HG02870 (cell line): ENCODE measurements at regions not wholly inside any gene's neighbourhood (a gene's known extent, or its start where the extent isn't known, plus 50 kb on each side); places are given as distances from the start of the nearest gene placed in this dataset.

Source experiments
- ATAC-seq: cut with Tn5 transposase; IDR thresholded peaks from one replicate; pipeline ENCODE4 v1.9.1; 2021; ENCODE audit warnings: mild to moderate bottlenecking, moderate library complexity; ENCODE audit not compliant: unreplicated experiment

GRCh38 chr9:10674586-10674985 is 61.8 kb upstream of the PTPRD start:
- no peak for ATAC-seq

DNA sequence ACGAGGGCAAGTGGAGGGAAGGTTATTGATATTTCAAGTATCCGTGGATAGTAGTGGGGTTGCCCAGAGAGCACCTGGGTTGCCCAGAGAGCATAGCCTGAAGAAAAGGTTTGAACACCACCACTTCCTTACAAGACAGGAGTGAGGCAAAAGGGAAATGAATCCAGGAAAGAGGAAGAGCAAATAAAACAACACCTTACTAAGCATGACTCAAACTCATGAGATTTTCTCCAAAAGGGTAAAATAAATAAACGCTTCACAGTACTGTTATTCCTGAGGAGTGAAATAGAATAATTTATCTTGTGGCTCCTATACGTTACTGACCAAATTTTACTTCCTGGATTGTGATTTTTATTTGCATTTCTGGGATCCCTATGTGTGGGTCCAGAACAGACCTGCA is 65.2 kb upstream of the PTPRD start:
- ATAC-seq = no peak

DNA sequence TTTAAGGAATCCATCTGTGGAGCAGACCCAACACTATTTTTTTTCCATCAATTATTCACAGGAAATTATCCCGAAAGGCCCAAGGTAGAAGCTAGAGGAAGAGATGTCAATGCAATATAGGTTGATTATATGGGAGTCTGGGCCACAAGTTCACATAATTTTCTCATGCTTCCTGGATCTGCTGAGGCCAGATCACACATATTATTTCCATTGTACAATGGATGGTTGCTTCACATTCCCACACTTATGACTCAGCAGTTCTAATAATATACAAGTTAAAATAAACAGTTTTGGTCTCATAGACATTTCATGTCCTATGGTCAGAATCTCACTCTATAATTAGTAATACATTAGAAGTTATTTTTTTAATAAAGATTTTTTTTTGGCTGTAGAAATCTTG is 66.0 kb upstream of the PTPRD start:
- no peak for ATAC-seq

GRCh38 chr9:10686943-10687342 is 74.1 kb upstream of the PTPRD start:
- no peak for ATAC-seq

GRCh38 chr9:10690546-10690945 is 77.7 kb upstream of the PTPRD start:
- no peak for ATAC-seq

- ATAC-seq = no peak
These were observed 84.2 kb upstream of the PTPRD start for GRCh38 chr9:10697044-10697443.

- ATAC-seq = no peak
These were observed 87.5 kb upstream of the PTPRD start for GRCh38 chr9:10700291-10700690.

GRCh38 chr9:10700915-10701314 is 88.1 kb upstream of the PTPRD start:
- ATAC-seq = no peak

GRCh38 chr9:10701906-10702305 is 89.1 kb upstream of the PTPRD start:
- no peak for ATAC-seq

GRCh38 chr9:10703139-10703538 is 90.3 kb upstream of the PTPRD start:
- no peak for ATAC-seq

DNA sequence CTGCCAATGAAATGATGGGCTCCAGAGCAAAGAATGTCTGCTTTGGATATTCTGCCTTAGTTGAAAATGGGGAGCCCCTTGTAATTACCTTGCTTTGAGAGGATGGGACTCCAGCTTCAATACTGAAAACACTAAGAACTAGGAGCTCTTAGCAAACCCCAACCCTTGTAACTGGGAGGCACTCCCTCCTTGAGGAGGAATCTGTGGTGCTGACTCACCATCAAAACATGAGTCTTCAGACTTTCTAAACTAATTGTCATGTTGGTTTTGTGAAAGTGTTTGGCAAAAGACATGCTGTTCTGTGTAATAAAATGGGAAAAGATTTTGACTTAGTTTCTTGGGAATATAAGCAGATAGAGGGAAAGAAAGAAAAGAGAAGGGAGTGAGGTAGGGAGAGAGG is 91.9 kb upstream of the PTPRD start:
- no peak for ATAC-seq

DNA sequence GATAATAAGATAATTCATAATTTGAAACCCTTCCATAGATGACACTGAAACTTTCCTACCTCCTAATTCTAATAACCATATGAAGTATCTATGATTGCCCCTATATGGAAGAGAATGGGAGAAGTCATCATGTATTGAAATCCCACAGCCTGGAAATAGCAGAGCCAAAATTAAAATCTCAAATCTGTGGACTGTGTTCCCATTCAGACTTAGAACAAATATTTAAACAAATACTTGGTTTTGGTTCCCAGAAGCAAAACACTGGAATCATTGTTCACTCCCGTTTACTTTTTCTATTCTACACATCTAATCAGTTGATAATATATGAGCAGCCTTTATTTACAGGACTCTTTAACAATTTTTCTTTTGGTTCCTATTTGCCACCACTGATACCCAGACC is 92.6 kb upstream of the PTPRD start:
- no peak for ATAC-seq

DNA sequence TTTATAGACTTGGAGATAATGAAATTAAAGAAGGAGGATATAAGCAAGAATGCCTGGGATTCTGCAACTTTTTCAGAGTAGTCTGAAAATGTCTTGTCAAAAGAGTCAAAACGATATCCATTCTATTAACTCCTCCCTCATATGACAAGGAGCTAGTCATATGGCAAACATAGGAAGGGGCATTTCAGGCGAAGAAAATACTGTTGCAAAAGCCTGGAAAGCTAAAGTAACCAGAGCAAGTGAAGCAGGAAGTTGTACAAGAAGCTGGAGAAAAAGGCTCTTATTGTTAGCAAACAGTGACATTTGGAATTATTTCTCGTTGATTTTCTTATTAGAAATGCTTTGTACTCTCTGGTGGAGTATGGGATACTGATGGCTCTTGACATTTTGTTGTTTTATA is 94.0 kb upstream of the PTPRD start:
- ATAC-seq = no peak

- ATAC-seq = no peak
These were observed 108.5 kb upstream of the PTPRD start for GRCh38 chr9:10721301-10721700.

DNA sequence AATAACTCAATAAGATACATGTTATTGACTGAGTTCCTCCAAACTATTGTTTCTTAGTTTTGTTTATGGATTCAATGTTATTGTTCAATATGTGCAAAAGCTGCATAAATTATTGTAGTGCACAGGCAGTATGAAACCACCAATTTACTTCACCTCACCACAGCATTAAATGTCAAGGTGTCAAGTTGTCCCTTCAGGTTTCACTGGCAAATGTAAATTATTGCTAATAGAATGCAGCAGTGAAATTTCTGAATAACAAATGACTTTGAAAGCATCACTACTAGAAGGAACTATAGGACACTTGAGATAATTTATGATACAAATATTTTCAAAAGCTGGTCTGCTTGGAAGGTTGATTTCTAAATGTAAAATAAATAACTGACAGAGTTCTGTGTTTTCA is 116.4 kb upstream of the PTPRD start:
- ATAC-seq = no peak

DNA sequence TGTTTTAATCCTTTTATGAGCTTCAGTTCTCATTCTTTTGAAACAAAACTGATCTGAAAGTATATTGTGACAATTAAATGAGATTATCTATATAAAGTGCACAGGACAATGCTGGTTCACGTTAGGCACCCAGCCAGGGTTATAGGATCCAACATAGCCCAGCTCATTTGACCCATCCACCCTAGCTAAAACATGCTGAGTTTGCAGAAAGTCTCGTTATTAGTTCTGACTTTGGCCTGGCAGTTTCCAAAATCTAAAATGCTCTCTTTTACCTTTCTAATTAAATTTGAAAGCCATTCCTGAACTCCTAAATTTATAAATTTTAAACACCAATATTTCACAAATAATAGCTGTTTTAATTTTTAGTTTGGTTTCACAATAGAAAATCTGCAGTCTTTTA is 131.9 kb upstream of the PTPRD start:
- ATAC-seq = no peak

DNA sequence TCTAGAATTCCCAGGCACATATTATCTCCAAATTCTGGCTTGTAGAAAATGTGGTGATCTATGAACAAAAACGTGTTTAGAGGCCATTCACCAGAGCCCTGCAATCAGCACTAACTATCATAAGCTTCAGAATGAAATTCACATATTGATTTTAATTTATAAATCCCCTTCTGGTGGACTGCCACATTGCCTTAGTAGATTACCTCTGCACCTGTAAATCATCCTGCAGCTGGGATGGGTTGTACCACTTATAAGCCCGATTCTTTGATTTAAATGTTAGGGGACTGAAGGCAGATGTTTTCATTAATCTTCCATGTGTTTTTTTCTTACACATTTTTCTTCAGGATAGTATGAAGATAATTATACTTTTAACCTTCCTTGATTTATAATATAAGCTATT is 140.7 kb upstream of the PTPRD start:
- ATAC-seq = no peak

GRCh38 chr9:10764481-10764880 is 151.7 kb upstream of the PTPRD start:
- no peak for ATAC-seq

- no peak for ATAC-seq
These were observed 160.3 kb upstream of the PTPRD start for GRCh38 chr9:10773136-10773535.

DNA sequence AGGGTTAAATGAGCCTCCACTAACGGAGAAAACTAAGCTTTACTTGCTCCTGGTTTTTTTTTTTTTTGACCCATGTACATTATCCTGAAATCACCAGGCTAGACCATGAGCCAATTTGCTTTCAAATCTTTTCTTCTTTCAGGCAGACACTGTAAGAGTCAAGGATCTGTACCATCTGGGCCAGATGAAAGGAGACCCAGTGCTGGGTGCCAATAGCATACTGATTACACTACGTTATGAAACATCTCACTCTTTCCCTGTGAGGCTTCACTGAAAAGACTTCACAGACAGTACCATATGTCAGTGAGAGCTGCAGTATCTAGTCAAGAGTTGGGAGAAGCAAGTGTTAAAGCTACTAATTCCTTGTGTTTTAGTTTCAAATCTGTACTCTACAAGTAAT is 161.2 kb upstream of the PTPRD start:
- no peak for ATAC-seq

- ATAC-seq = no peak
These were observed 172.5 kb upstream of the PTPRD start for GRCh38 chr9:10785255-10785654.

DNA sequence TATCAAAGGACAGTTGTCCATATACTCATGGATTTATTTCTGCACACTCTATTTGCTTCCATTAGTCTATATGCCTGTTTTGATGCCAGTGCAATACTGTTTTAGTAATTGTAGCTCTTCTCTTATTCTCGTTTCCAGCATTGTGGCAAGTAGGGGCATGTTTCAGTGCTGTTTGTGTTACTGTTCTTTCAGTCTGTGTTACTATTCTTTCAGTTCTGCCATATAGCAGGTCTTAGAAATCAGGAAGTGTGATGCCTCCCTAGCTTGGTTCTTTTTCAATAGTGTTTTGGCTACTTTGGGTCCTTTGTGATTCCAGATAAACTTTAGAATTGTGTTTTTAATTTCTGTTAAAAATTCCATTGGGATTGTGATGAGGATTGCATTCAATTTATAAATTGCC is 180.5 kb upstream of the PTPRD start:
- ATAC-seq = no peak

DNA sequence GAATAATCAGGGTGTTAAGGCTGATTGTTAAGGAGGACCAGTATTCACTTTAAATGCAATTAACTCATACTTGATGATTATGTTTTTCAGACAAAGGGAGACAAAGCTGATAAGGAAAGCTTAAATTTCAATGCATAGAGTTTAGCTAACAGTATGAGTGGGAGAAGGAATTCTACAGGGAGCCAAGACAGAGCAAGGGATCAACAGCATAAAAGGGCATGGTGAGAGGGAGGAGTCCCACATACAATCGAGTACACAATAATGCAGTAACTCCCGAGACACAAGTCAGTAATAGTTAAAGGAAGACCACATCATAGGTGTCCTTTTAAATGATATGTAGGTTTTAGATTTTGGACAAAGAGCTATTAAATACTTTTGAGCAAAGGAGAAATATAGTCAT is 191.7 kb upstream of the PTPRD start:
- no peak for ATAC-seq

GRCh38 chr9:10806868-10807267 is 194.1 kb upstream of the PTPRD start:
- no peak for ATAC-seq
